ENCODE measurements at regions not wholly inside any gene's neighbourhood (a gene's known extent, or its start where the extent isn't known, plus 50 kb on each side); places are given as distances from the start of the nearest gene placed in this dataset.

GRCh38 chr2:217593732-217594131 is 409.1 kb downstream of the TNS1 start:
- TF ChIP-seq, protein P1, sequence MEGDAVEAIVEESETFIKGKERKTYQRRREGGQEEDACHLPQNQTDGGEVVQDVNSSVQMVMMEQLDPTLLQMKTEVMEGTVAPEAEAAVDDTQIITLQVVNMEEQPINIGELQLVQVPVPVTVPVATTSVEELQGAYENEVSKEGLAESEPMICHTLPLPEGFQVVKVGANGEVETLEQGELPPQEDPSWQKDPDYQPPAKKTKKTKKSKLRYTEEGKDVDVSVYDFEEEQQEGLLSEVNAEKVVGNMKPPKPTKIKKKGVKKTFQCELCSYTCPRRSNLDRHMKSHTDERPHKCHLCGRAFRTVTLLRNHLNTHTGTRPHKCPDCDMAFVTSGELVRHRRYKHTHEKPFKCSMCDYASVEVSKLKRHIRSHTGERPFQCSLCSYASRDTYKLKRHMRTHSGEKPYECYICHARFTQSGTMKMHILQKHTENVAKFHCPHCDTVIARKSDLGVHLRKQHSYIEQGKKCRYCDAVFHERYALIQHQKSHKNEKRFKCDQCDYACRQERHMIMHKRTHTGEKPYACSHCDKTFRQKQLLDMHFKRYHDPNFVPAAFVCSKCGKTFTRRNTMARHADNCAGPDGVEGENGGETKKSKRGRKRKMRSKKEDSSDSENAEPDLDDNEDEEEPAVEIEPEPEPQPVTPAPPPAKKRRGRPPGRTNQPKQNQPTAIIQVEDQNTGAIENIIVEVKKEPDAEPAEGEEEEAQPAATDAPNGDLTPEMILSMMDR (conservative IDR thresholded peaks at IDR 0.05; ENCODE audit: low read depth, low read length): no peak
- no peak for TF ChIP-seq EZH2 (IDR thresholded peaks at IDR 0.05; ENCODE audit: borderline replicate concordance, low read depth, low read length, poor library complexity, severe bottlenecking)
